H9 (cell line): ENCODE measurements at regions not wholly inside any gene's neighbourhood (a gene's known extent, or its start where the extent isn't known, plus 50 kb on each side); places are given as distances from the start of the nearest gene placed in this dataset.

Experiments
- DNase-seq: peaks from one replicate; pipeline ENCODE4 v3.0.0-alpha.2; 2017
- H2AFZ ChIP-seq: one replicate; pipeline ENCODE4 v1.6.1; 2013; ENCODE audit warnings: mild to moderate bottlenecking, low read length, control low read depth, moderate library complexity
- H2AK5ac ChIP-seq: 2 replicates; pipeline ENCODE4 v1.6.1; 2013; ENCODE audit warnings: low read length, control low read depth, mixed read lengths; ENCODE audit not compliant: insufficient read length
- H2BK120ac ChIP-seq: one replicate; pipeline ENCODE4 v1.6.1; 2013; ENCODE audit warnings: low read depth, mild to moderate bottlenecking, low read length, control low read depth, inconsistent platforms; ENCODE audit not compliant: poor library complexity, severe bottlenecking
- H2BK12ac ChIP-seq: 2 replicates; pipeline ENCODE4 v1.6.1; 2013; ENCODE audit warnings: low read length, control low read depth, mixed read lengths, low read depth; ENCODE audit not compliant: insufficient read length
- H2BK15ac ChIP-seq: 2 replicates; pipeline ENCODE4 v1.6.1; 2013; ENCODE audit warnings: low read depth, low read length, control low read depth
- H2BK20ac ChIP-seq: one replicate; pipeline ENCODE4 v1.6.1; 2013; ENCODE audit warnings: low read depth, mild to moderate bottlenecking, low read length, control low read depth, inconsistent platforms; ENCODE audit not compliant: poor library complexity, severe bottlenecking
- H2BK5ac ChIP-seq: 2 replicates; pipeline ENCODE4 v1.6.1; 2013; ENCODE audit warnings: low read length, control low read depth, mixed read lengths; ENCODE audit not compliant: insufficient read length
- H3K14ac ChIP-seq: 2 replicates; pipeline ENCODE4 v1.6.1; 2013; ENCODE audit warnings: low read length, control low read depth; ENCODE audit not compliant: insufficient read depth
- H3K18ac ChIP-seq: 2 replicates; pipeline ENCODE4 v1.6.1; 2013; ENCODE audit warnings: low read depth, mild to moderate bottlenecking, mixed read lengths, low read length, control low read depth; ENCODE audit not compliant: insufficient read length
- H3K23ac ChIP-seq: 2 replicates; pipeline ENCODE4 v1.6.1; 2013; ENCODE audit warnings: low read length, control low read depth, mixed read lengths, low read depth; ENCODE audit not compliant: insufficient read length
- H3K23me2 ChIP-seq: 2 replicates; pipeline ENCODE4 v1.6.1; 2013; ENCODE audit warnings: low read depth, mild to moderate bottlenecking, mixed read lengths, low read length, control low read depth; ENCODE audit not compliant: insufficient read length, poor library complexity, severe bottlenecking
- H3K27ac ChIP-seq: 2 replicates; pipeline ENCODE4 v1.5.1; 2013; ENCODE audit warnings: low read length, control low read depth, mixed read lengths, low read depth; ENCODE audit not compliant: insufficient read length
- H3K27me3 ChIP-seq: 2 replicates; pipeline ENCODE4 v1.6.1; 2013; ENCODE audit warnings: low read length, control low read depth, inconsistent platforms; ENCODE audit not compliant: insufficient read depth
- H3K4ac ChIP-seq: 2 replicates; pipeline ENCODE4 v1.6.1; 2013; ENCODE audit warnings: low read depth, mild to moderate bottlenecking, control low read depth, inconsistent platforms, low read length, moderate library complexity
- H3K4me1 ChIP-seq: 2 replicates; pipeline ENCODE4 v1.6.1; 2013; ENCODE audit warnings: low read length, control low read depth, inconsistent platforms; ENCODE audit not compliant: insufficient read depth
- H3K4me2 ChIP-seq: 2 replicates; pipeline ENCODE4 v1.6.1; 2013; ENCODE audit warnings: low read length, control low read depth, mixed read lengths; ENCODE audit not compliant: insufficient read length, insufficient read depth
- H3K56ac ChIP-seq: 2 replicates; pipeline ENCODE4 v1.6.1; 2013; ENCODE audit warnings: low read depth, mild to moderate bottlenecking, mixed read lengths, low read length, control low read depth; ENCODE audit not compliant: insufficient read length
- H3K79me1 ChIP-seq: 2 replicates; pipeline ENCODE4 v1.6.1; 2013; ENCODE audit warnings: low read depth, mild to moderate bottlenecking, moderate library complexity, low read length, control low read depth, inconsistent platforms; ENCODE audit not compliant: insufficient read depth, poor library complexity, severe bottlenecking
- H3K79me2 ChIP-seq: 2 replicates; pipeline ENCODE4 v1.6.1; 2013; ENCODE audit warnings: low read length, control low read depth, inconsistent platforms; ENCODE audit not compliant: insufficient read depth
- H3K9ac ChIP-seq: 2 replicates; pipeline ENCODE4 v1.6.1; 2013; ENCODE audit warnings: low read length, control low read depth, mixed read lengths; ENCODE audit not compliant: insufficient read length; ENCODE audit errors: extremely low read depth
- H3K9me3 ChIP-seq: one replicate; pipeline ENCODE4 v1.6.1; 2013; ENCODE audit warnings: low read depth, low read length, inconsistent platforms; ENCODE audit not compliant: control insufficient read depth
- H3T11ph ChIP-seq: one replicate; pipeline ENCODE4 v1.6.1; 2013; ENCODE audit warnings: mild to moderate bottlenecking, low read length, control low read depth, inconsistent platforms
- H4K20me1 ChIP-seq: one replicate; pipeline ENCODE4 v1.6.1; 2013; ENCODE audit not compliant: control insufficient read depth, insufficient read length, insufficient read depth
- H4K5ac ChIP-seq: 2 replicates; pipeline ENCODE4 v1.6.1; 2013; ENCODE audit warnings: low read depth, mild to moderate bottlenecking, mixed read lengths, low read length, control low read depth; ENCODE audit not compliant: insufficient read length
- H4K8ac ChIP-seq: replicated peaks from 2 replicates; pipeline ENCODE4 v1.6.1; 2013; ENCODE audit warnings: low read length, control low read depth, mixed read lengths, low read depth; ENCODE audit not compliant: insufficient read length
- H4K91ac ChIP-seq: 2 replicates; pipeline ENCODE4 v1.6.1; 2013; ENCODE audit warnings: low read depth, mild to moderate bottlenecking, moderate library complexity, mixed read lengths, low read length, control low read depth; ENCODE audit not compliant: insufficient read length
- H3K27ac Mint-ChIP-seq, 3 experiments: 2 replicates in 2 of 3; 3 replicates in 1 of 3; pipeline ENCODE4 v1.8.0; 2020 to 2021; ENCODE audit warnings: mixed read lengths in 3 of 3, mild to moderate bottlenecking in 1 of 3, moderate library complexity in 1 of 3
- H3K27me3 Mint-ChIP-seq: 2 replicates; pipeline ENCODE4 v1.8.0; 2021; ENCODE audit warnings: low read depth, mild to moderate bottlenecking, moderate library complexity, mixed read lengths
- H3K36me3 Mint-ChIP-seq, 3 experiments: 2 replicates in 2 of 3; 3 replicates in 1 of 3; pipeline ENCODE4 v1.8.0; 2020 to 2021; ENCODE audit warnings: low read depth in 3 of 3, mixed read lengths in 3 of 3; ENCODE audit not compliant: insufficient read depth in 1 of 3
- H3K4me1 Mint-ChIP-seq, 2 experiments: 2 replicates each; pipeline ENCODE4 v1.8.0; 2020; ENCODE audit warnings: mixed read lengths in 2 of 2
- H3K4me3 Mint-ChIP-seq, 2 experiments: 2 replicates in 1 of 2; 3 replicates in 1 of 2; pipeline ENCODE4 v1.8.0; 2020 to 2021; ENCODE audit warnings: mild to moderate bottlenecking in 2 of 2, mixed read lengths in 2 of 2, moderate library complexity in 1 of 2
- H3K9me3 Mint-ChIP-seq, 2 experiments: 2 replicates in 1 of 2; 3 replicates in 1 of 2; pipeline ENCODE4 v1.8.0; 2020; ENCODE audit warnings: mild to moderate bottlenecking in 2 of 2, mixed read lengths in 2 of 2, moderate library complexity in 1 of 2
- CTCF ChIP-seq: fragments of 200-600 bp; sonication (generic); conservative IDR thresholded peaks from 3 replicates; pipeline ENCODE4 v1.8.0; 2021; ENCODE audit warnings: antibody characterized with exemption, mild to moderate bottlenecking
- WGBS: extraction: QIAGEN DNeasy Blood & Tissue Kit; methylation state at CpG from one replicate; pipeline ENCODE4 v1.1.7; 2013; ENCODE audit warnings: missing lambda C conversion rate, low lambda C conversion rate, mixed read lengths; ENCODE audit not compliant: insufficient read length; ENCODE audit errors: extremely low coverage; 5-methylcytosine and 5-hydroxymethylcytosine counted together

GRCh38 chr3:66851894-66852613 lies 146.1 kb upstream of the KBTBD8 start:
- WGBS, result no CpG with 5 or more reads among the region's 5 CpGs
- Mint-ChIP-seq H3K4me3 (no peak overlapping the region), H3K27ac (peak overlapping the region in 1 of 3 experiments; percentile 44; a peak in 1 of 7 replicates), H3K9me3 (peaks cover 4 to 7% of the 10 kb centered on the region in 2 experiments; a peak in 4 of 5 replicates), H3K36me3 (peaks cover 0 to 5% (median 3%) of the 10 kb centered on the region in 3 experiments; a peak in 2 of 7 replicates), H3K27me3 (no peaks in the 10 kb centered on the region; the same call in none of the 2 replicates), H3K4me1 (peaks cover 15 to 19% of the 10 kb centered on the region in 2 experiments)
- Histone ChIP-seq H3K27ac (no peak overlapping the region), H4K20me1 (no peaks in the 10 kb centered on the region), H4K91ac (no peak overlapping the region), H3K14ac (no peak overlapping the region), H3K18ac (no peak overlapping the region), H3K4ac (no peak overlapping the region), H2BK15ac (no peak overlapping the region), H2BK20ac (no peak overlapping the region), H3K27me3 (no peaks in the 10 kb centered on the region), H3K79me1 (no peaks in the 10 kb centered on the region), H3K9ac (no peak overlapping the region), H4K5ac (no peak overlapping the region), H2AK5ac (no peak overlapping the region), H3T11ph (no peak overlapping the region), H4K8ac (no peak overlapping the region), H3K23me2 (no peaks in the 10 kb centered on the region), H3K23ac (no peak overlapping the region), H2BK12ac (no peak overlapping the region), H2BK120ac (no peak overlapping the region), H2BK5ac (no peak overlapping the region), H3K56ac (no peak overlapping the region), H3K4me2 (no peak overlapping the region), H2AFZ (no peak overlapping the region), H3K4me1 (no peaks in the 10 kb centered on the region; the same call in 1 of the 2 replicates), H3K9me3 (no peaks in the 10 kb centered on the region), H3K79me2 (no peaks in the 10 kb centered on the region)
- no peak for TF ChIP-seq CTCF
- no peak for DNase-seq
